HCT116 (cell line): ENCODE measurements at regions not wholly inside any gene's neighbourhood (a gene's known extent, or its start where the extent isn't known, plus 50 kb on each side); places are given as distances from the start of the nearest gene placed in this dataset.

Source experiments
- ATAC-seq: fragments of 200-7000 bp; cut with Tn5 transposase; 2 replicates; pipeline ENCODE4 v1.9.1; 2020; ENCODE audit warnings: mild to moderate bottlenecking, moderate library complexity
- BruUV-seq: library from RNA; stranded (reverse); fragments of 400-500 nt; replicated peaks from 2 replicates; lab custom pipeline; 2021; lab: Mats Ljungman, UMichigan
- CTCF ChIA-PET: fragments of 300-600 bp; sonication (Branson Sonifier 250); formaldehyde crosslinking; loops from one replicate; lab custom pipeline; 2021; ENCODE audit warnings: antibody characterized with exemption; lab: Charles Lee
- POLR2A ChIA-PET: fragments of 300-600, 350-600 bp; sonication (Branson Sonifier 250); formaldehyde crosslinking; loops from one replicate; lab custom pipeline; 2021; ENCODE audit warnings: antibody characterized with exemption; lab: Charles Lee
- RAD21 ChIA-PET, 2 experiments: fragments of 300-600 bp; sonication (Branson Sonifier 250); formaldehyde crosslinking; loops; one replicate each; lab custom pipeline; 2023; ENCODE audit warnings: low total read pairs in 2 of 2; ENCODE audit not compliant: uncharacterized antibody in 2 of 2, unreplicated experiment in 2 of 2, low non-redundant PET in 1 of 2; lab: Charles Lee
- DNase-seq: peaks from one replicate; pipeline ENCODE4 v3.0.0-alpha.2; 2010; ENCODE audit warnings: low read depth, low spot score
- H2AFZ ChIP-seq: fragments of 200-600 bp; shearing (Covaris generic), sonication (generic); 2 replicates; pipeline ENCODE4 v1.6.1; 2017; ENCODE audit warnings: low read depth, mixed run types, mixed read lengths, antibody characterized with exemption, low read length; ENCODE audit not compliant: poor library complexity, severe bottlenecking
- H3K27ac ChIP-seq: 2 replicates; pipeline ENCODE4 v1.5.1; 2012; ENCODE audit warnings: low read depth, low read length
- H3K27me3 ChIP-seq: fragments of 200-600 bp; sonication (generic); 2 replicates; pipeline ENCODE4 v1.6.1; 2016; ENCODE audit warnings: mixed run types, low read length, mixed read lengths; ENCODE audit not compliant: insufficient read depth
- H3K36me3 ChIP-seq, 2 experiments: fragments of 200-500 bp in 1 of 2; fragments of 200-600 bp in 1 of 2; sonication (Bioruptor generic) in 1 of 2; sonication (generic) in 1 of 2; 2 replicates each; pipeline versions ENCODE4 v1.5.1 to v1.6.1; 2014 to 2016; ENCODE audit warnings: low read length in 2 of 2, inconsistent platforms in 1 of 2, mixed read lengths in 1 of 2, mixed run types in 1 of 2; ENCODE audit not compliant: insufficient read depth in 2 of 2, control insufficient read depth in 1 of 2
- H3K4me1 ChIP-seq, 2 experiments: fragments of 200-600 bp in 1 of 2; sonication (generic) in 1 of 2; 2 replicates each; pipeline versions ENCODE4 v1.5.1 to v1.6.1; 2012 to 2017; ENCODE audit warnings: low read length in 2 of 2, inconsistent platforms in 1 of 2, mild to moderate bottlenecking in 1 of 2, mixed read lengths in 1 of 2, mixed run types in 1 of 2, moderate library complexity in 1 of 2; ENCODE audit not compliant: insufficient read depth in 2 of 2, control insufficient read depth in 1 of 2
- H3K4me2 ChIP-seq: fragments of 200-600 bp; sonication (generic); 2 replicates; pipeline ENCODE4 v1.6.1; 2017; ENCODE audit warnings: mixed run types, low read length, mixed read lengths
- H3K4me3 ChIP-seq, 2 experiments: fragments of 200-600 bp in 1 of 2; sonication (generic) in 1 of 2; replicated peaks in 1 of 2; 2 replicates each; pipeline ENCODE4 v1.5.1; 2011 to 2016; ENCODE audit warnings: low read length in 2 of 2, control low read depth in 1 of 2, low read depth in 1 of 2, mild to moderate bottlenecking in 1 of 2, mixed read lengths in 1 of 2, mixed run types in 1 of 2
- H3K79me2 ChIP-seq: fragments of 200-600 bp; sonication (generic); 2 replicates; pipeline ENCODE4 v1.6.1; 2017; ENCODE audit warnings: mild to moderate bottlenecking, mixed run types, low read length, moderate library complexity, mixed read lengths; ENCODE audit not compliant: insufficient read depth
- H3K9ac ChIP-seq: fragments of 200-600 bp; sonication (generic); 2 replicates; pipeline ENCODE4 v1.6.1; 2016; ENCODE audit warnings: low read length, mixed read lengths
- H3K9me2 ChIP-seq: fragments of 200-600 bp; sonication (generic), shearing (Covaris generic); 2 replicates; pipeline ENCODE4 v1.6.1; 2017; ENCODE audit warnings: mixed run types, mild to moderate bottlenecking, moderate library complexity; ENCODE audit not compliant: insufficient read depth
- H3K9me3 ChIP-seq, 2 experiments: fragments of 200-500 bp in 1 of 2; fragments of 200-600 bp in 1 of 2; sonication (Bioruptor generic) in 1 of 2; sonication (generic) in 1 of 2; 2 replicates each; pipeline ENCODE4 v1.6.1; 2014 to 2017; ENCODE audit warnings: low read length in 2 of 2, mixed read lengths in 2 of 2, inconsistent platforms in 1 of 2, low read depth in 1 of 2, mild to moderate bottlenecking in 1 of 2, mixed run types in 1 of 2, moderate library complexity in 1 of 2; ENCODE audit not compliant: control insufficient read depth in 1 of 2, insufficient read depth in 1 of 2
- H4K20me1 ChIP-seq: fragments of 200-600 bp; sonication (generic), shearing (Covaris generic); 2 replicates; pipeline ENCODE4 v1.6.1; 2017; ENCODE audit warnings: mixed run types, mild to moderate bottlenecking, moderate library complexity; ENCODE audit not compliant: insufficient read depth
- ELF1 ChIP-seq: IDR thresholded peaks from 2 replicates; pipeline ENCODE4 v1.6.1; 2012; ENCODE audit warnings: low read depth, borderline replicate concordance
- EZH2 ChIP-seq: fragments of 200-600 bp; sonication (generic); IDR thresholded peaks from 2 replicates; pipeline ENCODE4 v1.6.1; 2017; ENCODE audit warnings: antibody characterized with exemption, mixed run types
- JUND ChIP-seq: IDR thresholded peaks from 2 replicates; pipeline ENCODE4 v1.6.1; 2012
- POLR2A ChIP-seq: IDR thresholded peaks from 2 replicates; pipeline ENCODE4 v1.7.0; 2011; ENCODE audit warnings: borderline replicate concordance; ENCODE audit not compliant: insufficient read depth, insufficient read length; ENCODE audit errors: extremely low read depth
- SIN3A ChIP-seq: IDR thresholded peaks from 2 replicates; pipeline ENCODE4 v1.6.1; 2012; ENCODE audit warnings: low read depth
- SP1 ChIP-seq: IDR thresholded peaks from 2 replicates; pipeline ENCODE4 v1.6.1; 2012; ENCODE audit warnings: low read depth
- TCF7L2 ChIP-seq: IDR thresholded peaks from 2 replicates; pipeline ENCODE4 v1.7.0; 2011; ENCODE audit warnings: borderline replicate concordance, inconsistent platforms; ENCODE audit not compliant: insufficient read depth, insufficient read length; ENCODE audit errors: extremely low read depth
- ZFX ChIP-seq: fragments of 450-650 bp; IDR thresholded peaks from 2 replicates; pipeline ENCODE4 v1.6.1; 2017
- ZNF274 ChIP-seq: fragments of 200-500 bp; sonication (Bioruptor generic); IDR thresholded peaks from 2 replicates; pipeline ENCODE4 v1.6.1; 2014; ENCODE audit warnings: mild to moderate bottlenecking, low read depth, low read length, inconsistent platforms
- intact Hi-C: fragments of 100-400 bp; cut with micrococcal nuclease; formaldehyde crosslinking; loops from 2 replicates; pipeline ENCODE4 v1.10.0; 2022
- TF ChIP-seq, protein P1 (sequence below): IDR thresholded peaks from 2 replicates; pipeline ENCODE4 v1.6.1; 2011; ENCODE audit warnings: mild to moderate bottlenecking, low read length, moderate library complexity; ENCODE audit not compliant: insufficient replicate concordance; ENCODE audit errors: extremely low read depth
- TF ChIP-seq, protein P2 (sequence below): IDR thresholded peaks from 2 replicates; pipeline ENCODE4 v1.6.1; 2012
- TF ChIP-seq, protein P3 (sequence below), 3 experiments: fragments of 200-600 bp in 1 of 3; sonication (generic) in 1 of 3; IDR thresholded peaks in 2 of 3; conservative IDR thresholded peaks in 1 of 3; 2 replicates each; pipeline ENCODE4 v1.5.1; 2012 to 2017; ENCODE audit warnings: low read depth in 2 of 3, low read length in 2 of 3, antibody characterized with exemption in 1 of 3, borderline replicate concordance in 1 of 3, control low read depth in 1 of 3, mild to moderate bottlenecking in 1 of 3, mixed read lengths in 1 of 3, mixed run types in 1 of 3, moderate library complexity in 1 of 3; ENCODE audit not compliant: insufficient read depth in 1 of 3

DNA sequence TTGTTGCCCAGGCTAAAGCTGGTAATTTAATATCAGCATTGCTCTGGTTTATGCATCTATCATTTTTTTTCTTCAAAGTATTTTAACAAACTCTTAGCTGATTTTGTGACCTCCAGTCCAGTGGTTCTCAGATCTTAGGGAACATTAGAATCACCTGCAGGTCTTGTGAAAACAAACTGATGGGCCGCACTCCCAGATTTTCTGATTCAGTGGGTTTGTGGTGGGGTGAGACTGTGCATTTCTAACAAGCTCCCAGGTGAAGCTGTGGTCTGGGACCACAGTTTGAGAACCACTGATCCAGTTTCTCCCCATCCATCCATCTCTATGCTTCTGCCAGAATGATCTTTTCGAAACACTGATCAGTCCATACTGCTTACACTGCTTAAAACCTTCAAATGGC is 305.7 kb upstream of the USP24 start:
- no peaks in the 10 kb centered on the region for H3K27me3 ChIP-seq
- 0 out of 2 replicates have a peak, but pooled peaks cover 3% of the 10 kb centered on the region for H3K9me2 ChIP-seq
- H3K4me2 ChIP-seq: no peak overlapping the region
- H2AFZ ChIP-seq: no peak overlapping the region
- no peak overlapping the region for H3K4me3 ChIP-seq
- no peak overlapping the region for H3K27ac ChIP-seq
- H3K36me3 ChIP-seq: no peaks in the 10 kb centered on the region
- no TSS peak for BruUV-seq
- no peaks in the 10 kb centered on the region for H4K20me1 ChIP-seq
- no peaks in the 10 kb centered on the region for H3K9me3 ChIP-seq
- ChIA-PET POLR2A (no interaction called here), CTCF (no interaction called here), RAD21 (no interaction called here)
- ATAC-seq (no peak), DNase-seq (no peak)
- H3K9ac ChIP-seq: no peak overlapping the region
- intact Hi-C loops: no loop called here
- H3K79me2 ChIP-seq: no peaks in the 10 kb centered on the region
- TF ChIP-seq EZH2: no peak
- TF ChIP-seq SP1: no peak
- TF ChIP-seq POLR2A: no peak
- TF ChIP-seq, protein P1, sequence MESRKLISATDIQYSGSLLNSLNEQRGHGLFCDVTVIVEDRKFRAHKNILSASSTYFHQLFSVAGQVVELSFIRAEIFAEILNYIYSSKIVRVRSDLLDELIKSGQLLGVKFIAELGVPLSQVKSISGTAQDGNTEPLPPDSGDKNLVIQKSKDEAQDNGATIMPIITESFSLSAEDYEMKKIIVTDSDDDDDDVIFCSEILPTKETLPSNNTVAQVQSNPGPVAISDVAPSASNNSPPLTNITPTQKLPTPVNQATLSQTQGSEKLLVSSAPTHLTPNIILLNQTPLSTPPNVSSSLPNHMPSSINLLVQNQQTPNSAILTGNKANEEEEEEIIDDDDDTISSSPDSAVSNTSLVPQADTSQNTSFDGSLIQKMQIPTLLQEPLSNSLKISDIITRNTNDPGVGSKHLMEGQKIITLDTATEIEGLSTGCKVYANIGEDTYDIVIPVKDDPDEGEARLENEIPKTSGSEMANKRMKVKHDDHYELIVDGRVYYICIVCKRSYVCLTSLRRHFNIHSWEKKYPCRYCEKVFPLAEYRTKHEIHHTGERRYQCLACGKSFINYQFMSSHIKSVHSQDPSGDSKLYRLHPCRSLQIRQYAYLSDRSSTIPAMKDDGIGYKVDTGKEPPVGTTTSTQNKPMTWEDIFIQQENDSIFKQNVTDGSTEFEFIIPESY: no peak
- TF ChIP-seq, protein P2, sequence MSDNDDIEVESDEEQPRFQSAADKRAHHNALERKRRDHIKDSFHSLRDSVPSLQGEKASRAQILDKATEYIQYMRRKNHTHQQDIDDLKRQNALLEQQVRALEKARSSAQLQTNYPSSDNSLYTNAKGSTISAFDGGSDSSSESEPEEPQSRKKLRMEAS: no peak
- TF ChIP-seq ZNF274: no peak
- no peak for TF ChIP-seq TCF7L2
- TF ChIP-seq, protein P3, sequence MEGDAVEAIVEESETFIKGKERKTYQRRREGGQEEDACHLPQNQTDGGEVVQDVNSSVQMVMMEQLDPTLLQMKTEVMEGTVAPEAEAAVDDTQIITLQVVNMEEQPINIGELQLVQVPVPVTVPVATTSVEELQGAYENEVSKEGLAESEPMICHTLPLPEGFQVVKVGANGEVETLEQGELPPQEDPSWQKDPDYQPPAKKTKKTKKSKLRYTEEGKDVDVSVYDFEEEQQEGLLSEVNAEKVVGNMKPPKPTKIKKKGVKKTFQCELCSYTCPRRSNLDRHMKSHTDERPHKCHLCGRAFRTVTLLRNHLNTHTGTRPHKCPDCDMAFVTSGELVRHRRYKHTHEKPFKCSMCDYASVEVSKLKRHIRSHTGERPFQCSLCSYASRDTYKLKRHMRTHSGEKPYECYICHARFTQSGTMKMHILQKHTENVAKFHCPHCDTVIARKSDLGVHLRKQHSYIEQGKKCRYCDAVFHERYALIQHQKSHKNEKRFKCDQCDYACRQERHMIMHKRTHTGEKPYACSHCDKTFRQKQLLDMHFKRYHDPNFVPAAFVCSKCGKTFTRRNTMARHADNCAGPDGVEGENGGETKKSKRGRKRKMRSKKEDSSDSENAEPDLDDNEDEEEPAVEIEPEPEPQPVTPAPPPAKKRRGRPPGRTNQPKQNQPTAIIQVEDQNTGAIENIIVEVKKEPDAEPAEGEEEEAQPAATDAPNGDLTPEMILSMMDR (IDR thresholded peaks at IDR 0.05 in 2 of 3, conservative IDR thresholded peaks at IDR 0.05 in 1 of 3; ENCODE audit: borderline replicate concordance in 1 of 3, insufficient read depth in 1 of 3, low read depth in 2 of 3, low read length in 2 of 3): no peak
- no peak for TF ChIP-seq JUND
- no peak for TF ChIP-seq ZFX
- TF ChIP-seq SIN3A: no peak
- TF ChIP-seq ELF1: no peak
- H3K4me1 ChIP-seq: no peaks in the 10 kb centered on the region
